Uterus (tissue), 3 donors: ENCODE measurements at regions not wholly inside any gene's neighbourhood (a gene's known extent, or its start where the extent isn't known, plus 50 kb on each side); places are given as distances from the start of the nearest gene placed in this dataset.
"Not testable (repeated sequence)": the region's sequence is repeated elsewhere in the genome, so short reads cannot be mapped to it uniquely, and the experiment has no call there.

ENCODE experiments used
- DNase-seq, 2 donors: peaks; one replicate each; pipeline ENCODE4 v3.0.0-alpha.2; 2019 to 2020
- H3K27ac ChIP-seq, 2 donors: fragments of 200-600 bp; sonication (generic); 1 replicate in 1 of 2; 2 replicates in 1 of 2; pipeline ENCODE4 v1.5.1; 2016 to 2018
- H3K27me3 ChIP-seq, 2 donors: fragments of 200-600 bp; sonication (generic); one replicate each; pipeline ENCODE4 v1.5.1; 2018 to 2019; ENCODE audit warnings: control low read depth in 1 of 2
- H3K36me3 ChIP-seq, 2 donors: fragments of 200-600 bp; sonication (generic); one replicate each; pipeline ENCODE4 v1.5.1; 2019; ENCODE audit warnings: control low read depth in 1 of 2
- H3K4me1 ChIP-seq, 2 donors: fragments of 200-600 bp; sonication (generic); one replicate each; pipeline ENCODE4 v1.5.1; 2018 to 2019; ENCODE audit warnings: control low read depth in 1 of 2
- H3K4me3 ChIP-seq, 2 donors: fragments of 200-600 bp; sonication (generic); 1 replicate in 1 of 2; 2 replicates in 1 of 2; pipeline ENCODE4 v1.5.1; 2018 to 2019; ENCODE audit warnings: mild to moderate bottlenecking in 1 of 2
- H3K9me3 ChIP-seq, 2 donors: fragments of 200-600 bp; sonication (generic); one replicate each; pipeline ENCODE4 v1.5.1; 2019; ENCODE audit warnings: control low read depth in 1 of 2
- CTCF ChIP-seq, 4 experiments: fragments of 200-600 bp in 2 of 4; fragments of 450-650 bp in 2 of 4; sonication (generic) in 2 of 4; IDR thresholded peaks; one replicate each; pipeline ENCODE4 v1.5.1; 2016 to 2019; ENCODE audit warnings: antibody characterized with exemption in 4 of 4, mild to moderate bottlenecking in 2 of 4, moderate library complexity in 1 of 4
- POLR2A ChIP-seq, 2 donors: fragments of 450-650 bp; IDR thresholded peaks; one replicate each; pipeline ENCODE4 v1.6.1; 2016; ENCODE audit warnings: antibody characterized with exemption in 2 of 2, mild to moderate bottlenecking in 1 of 2, moderate library complexity in 1 of 2
- intact Hi-C: fragments of 100-400 bp; cut with DNase I; formaldehyde crosslinking; loops from one replicate; pipeline ENCODE4 v1.15.1; 2023; ENCODE audit warnings: low total_unique reads
- donor health status: DM: yes; HTN: yes; CAD: no.

GRCh38 chr1:81183553-81183952, 617.2 kb upstream of the ADGRL2 start:
- H3K27ac ChIP-seq = no peak overlapping the region
- H3K4me1 ChIP-seq = no peaks in the 10 kb centered on the region
- H3K9me3 ChIP-seq = no peaks in the 10 kb centered on the region
- no peaks in the 10 kb centered on the region for H3K36me3 ChIP-seq
- intact Hi-C loops = no loop called here
- no peak for TF ChIP-seq CTCF (IDR thresholded peaks at IDR 0.05)
- no peak for TF ChIP-seq POLR2A (IDR thresholded peaks at IDR 0.05)
- H3K4me3 ChIP-seq = no peak overlapping the region
- H3K27me3 ChIP-seq = no peaks in the 10 kb centered on the region
- no peak for DNase-seq

GRCh38 chr1:81183051-81183450, 617.7 kb upstream of the ADGRL2 start:
- H3K27me3 ChIP-seq = no peaks in the 10 kb centered on the region
- H3K4me1 ChIP-seq = no peaks in the 10 kb centered on the region
- intact Hi-C loops = no loop called here
- no peak for DNase-seq
- H3K36me3 ChIP-seq = no peaks in the 10 kb centered on the region
- no peak overlapping the region for H3K4me3 ChIP-seq
- no peak overlapping the region for H3K27ac ChIP-seq
- H3K9me3 ChIP-seq = no peaks in the 10 kb centered on the region
- no peak for TF ChIP-seq POLR2A (IDR thresholded peaks at IDR 0.05)
- TF ChIP-seq CTCF (IDR thresholded peaks at IDR 0.05) = no peak

- Histone ChIP-seq H3K36me3 (no peaks in the 10 kb centered on the region), H3K9me3 (no peaks in the 10 kb centered on the region), H3K27ac (no peak overlapping the region), H3K4me1 (no peaks in the 10 kb centered on the region), H3K27me3 (no peaks in the 10 kb centered on the region), H3K4me3 (no peak overlapping the region)
- TF ChIP-seq POLR2A (IDR thresholded peaks at IDR 0.05) (no peak), CTCF (IDR thresholded peaks at IDR 0.05) (no peak)
- DNase-seq = no peak
- intact Hi-C loops = no loop called here
Measured at GRCh38 chr1:81179242-81179641, 621.5 kb upstream of the ADGRL2 start.

- H3K27me3 ChIP-seq, H3K36me3 ChIP-seq, H3K9me3 ChIP-seq, DNase-seq, intact Hi-C loops, H3K27ac ChIP-seq, H3K4me3 ChIP-seq, H3K4me1 ChIP-seq: not testable (repeated sequence)
Measured at GRCh38 chr1:81178431-81179093, 622.2 kb upstream of the ADGRL2 start.

GRCh38 chr1:81174811-81175476, 625.8 kb upstream of the ADGRL2 start:
- Histone ChIP-seq H3K4me3 (no peak overlapping the region), H3K9me3 (no peaks in the 10 kb centered on the region), H3K27me3 (no peaks in the 10 kb centered on the region), H3K4me1 (no peaks in the 10 kb centered on the region), H3K27ac (no peak overlapping the region), H3K36me3 (no peaks in the 10 kb centered on the region)
- DNase-seq = no peak
- no peak for TF ChIP-seq CTCF (IDR thresholded peaks at IDR 0.05)
- no peak for TF ChIP-seq POLR2A (IDR thresholded peaks at IDR 0.05)
- intact Hi-C loops = no loop called here
